HCT116 (cell line): ENCODE measurements at regions not wholly inside any gene's neighbourhood (a gene's known extent, or its start where the extent isn't known, plus 50 kb on each side); places are given as distances from the start of the nearest gene placed in this dataset.
A peak's percentile ranks its signal among the peaks of the same experiment; 100 is the strongest.

Experiments used
- ATAC-seq: fragments of 200-7000 bp; cut with Tn5 transposase; 2 replicates; pipeline ENCODE4 v1.9.1; 2020; ENCODE audit warnings: mild to moderate bottlenecking, moderate library complexity
- BruUV-seq: library from RNA; stranded (reverse); fragments of 400-500 nt; replicated peaks from 2 replicates; lab custom pipeline; 2021; lab: Mats Ljungman, UMichigan
- CTCF ChIA-PET: fragments of 300-600 bp; sonication (Branson Sonifier 250); formaldehyde crosslinking; loops from one replicate; lab custom pipeline; 2021; ENCODE audit warnings: antibody characterized with exemption; lab: Charles Lee
- POLR2A ChIA-PET: fragments of 300-600, 350-600 bp; sonication (Branson Sonifier 250); formaldehyde crosslinking; loops from one replicate; lab custom pipeline; 2021; ENCODE audit warnings: antibody characterized with exemption; lab: Charles Lee
- RAD21 ChIA-PET, 2 experiments: fragments of 300-600 bp; sonication (Branson Sonifier 250); formaldehyde crosslinking; loops; one replicate each; lab custom pipeline; 2023; ENCODE audit warnings: low total read pairs in 2 of 2; ENCODE audit not compliant: uncharacterized antibody in 2 of 2, unreplicated experiment in 2 of 2, low non-redundant PET in 1 of 2; lab: Charles Lee
- DNase-seq: peaks from one replicate; pipeline ENCODE4 v3.0.0-alpha.2; 2010; ENCODE audit warnings: low read depth, low spot score
- H2AFZ ChIP-seq: fragments of 200-600 bp; shearing (Covaris generic), sonication (generic); 2 replicates; pipeline ENCODE4 v1.6.1; 2017; ENCODE audit warnings: low read depth, mixed run types, mixed read lengths, antibody characterized with exemption, low read length; ENCODE audit not compliant: poor library complexity, severe bottlenecking
- H3K27ac ChIP-seq: 2 replicates; pipeline ENCODE4 v1.5.1; 2012; ENCODE audit warnings: low read depth, low read length
- H3K27me3 ChIP-seq: fragments of 200-600 bp; sonication (generic); 2 replicates; pipeline ENCODE4 v1.6.1; 2016; ENCODE audit warnings: mixed run types, low read length, mixed read lengths; ENCODE audit not compliant: insufficient read depth
- H3K36me3 ChIP-seq, 2 experiments: fragments of 200-500 bp in 1 of 2; fragments of 200-600 bp in 1 of 2; sonication (Bioruptor generic) in 1 of 2; sonication (generic) in 1 of 2; 2 replicates each; pipeline versions ENCODE4 v1.5.1 to v1.6.1; 2014 to 2016; ENCODE audit warnings: low read length in 2 of 2, inconsistent platforms in 1 of 2, mixed read lengths in 1 of 2, mixed run types in 1 of 2; ENCODE audit not compliant: insufficient read depth in 2 of 2, control insufficient read depth in 1 of 2
- H3K4me1 ChIP-seq, 2 experiments: fragments of 200-600 bp in 1 of 2; sonication (generic) in 1 of 2; 2 replicates each; pipeline versions ENCODE4 v1.5.1 to v1.6.1; 2012 to 2017; ENCODE audit warnings: low read length in 2 of 2, inconsistent platforms in 1 of 2, mild to moderate bottlenecking in 1 of 2, mixed read lengths in 1 of 2, mixed run types in 1 of 2, moderate library complexity in 1 of 2; ENCODE audit not compliant: insufficient read depth in 2 of 2, control insufficient read depth in 1 of 2
- H3K4me2 ChIP-seq: fragments of 200-600 bp; sonication (generic); 2 replicates; pipeline ENCODE4 v1.6.1; 2017; ENCODE audit warnings: mixed run types, low read length, mixed read lengths
- H3K4me3 ChIP-seq, 2 experiments: fragments of 200-600 bp in 1 of 2; sonication (generic) in 1 of 2; replicated peaks in 1 of 2; 2 replicates each; pipeline ENCODE4 v1.5.1; 2011 to 2016; ENCODE audit warnings: low read length in 2 of 2, control low read depth in 1 of 2, low read depth in 1 of 2, mild to moderate bottlenecking in 1 of 2, mixed read lengths in 1 of 2, mixed run types in 1 of 2
- H3K79me2 ChIP-seq: fragments of 200-600 bp; sonication (generic); 2 replicates; pipeline ENCODE4 v1.6.1; 2017; ENCODE audit warnings: mild to moderate bottlenecking, mixed run types, low read length, moderate library complexity, mixed read lengths; ENCODE audit not compliant: insufficient read depth
- H3K9ac ChIP-seq: fragments of 200-600 bp; sonication (generic); 2 replicates; pipeline ENCODE4 v1.6.1; 2016; ENCODE audit warnings: low read length, mixed read lengths
- H3K9me2 ChIP-seq: fragments of 200-600 bp; sonication (generic), shearing (Covaris generic); 2 replicates; pipeline ENCODE4 v1.6.1; 2017; ENCODE audit warnings: mixed run types, mild to moderate bottlenecking, moderate library complexity; ENCODE audit not compliant: insufficient read depth
- H3K9me3 ChIP-seq, 2 experiments: fragments of 200-500 bp in 1 of 2; fragments of 200-600 bp in 1 of 2; sonication (Bioruptor generic) in 1 of 2; sonication (generic) in 1 of 2; 2 replicates each; pipeline ENCODE4 v1.6.1; 2014 to 2017; ENCODE audit warnings: low read length in 2 of 2, mixed read lengths in 2 of 2, inconsistent platforms in 1 of 2, low read depth in 1 of 2, mild to moderate bottlenecking in 1 of 2, mixed run types in 1 of 2, moderate library complexity in 1 of 2; ENCODE audit not compliant: control insufficient read depth in 1 of 2, insufficient read depth in 1 of 2
- H4K20me1 ChIP-seq: fragments of 200-600 bp; sonication (generic), shearing (Covaris generic); 2 replicates; pipeline ENCODE4 v1.6.1; 2017; ENCODE audit warnings: mixed run types, mild to moderate bottlenecking, moderate library complexity; ENCODE audit not compliant: insufficient read depth
- FOSL1 ChIP-seq: IDR thresholded peaks from 2 replicates; pipeline ENCODE4 v1.6.1; 2012; ENCODE audit warnings: low read depth
- JUND ChIP-seq: IDR thresholded peaks from 2 replicates; pipeline ENCODE4 v1.6.1; 2012
- POLR2A ChIP-seq: IDR thresholded peaks from 2 replicates; pipeline ENCODE4 v1.7.0; 2011; ENCODE audit warnings: borderline replicate concordance; ENCODE audit not compliant: insufficient read depth, insufficient read length; ENCODE audit errors: extremely low read depth
- RAD21 ChIP-seq: IDR thresholded peaks from 2 replicates; pipeline ENCODE4 v1.6.1; 2012; ENCODE audit warnings: low read depth, mild to moderate bottlenecking
- SP1 ChIP-seq: IDR thresholded peaks from 2 replicates; pipeline ENCODE4 v1.6.1; 2012; ENCODE audit warnings: low read depth
- TCF7L2 ChIP-seq: IDR thresholded peaks from 2 replicates; pipeline ENCODE4 v1.7.0; 2011; ENCODE audit warnings: borderline replicate concordance, inconsistent platforms; ENCODE audit not compliant: insufficient read depth, insufficient read length; ENCODE audit errors: extremely low read depth
- ZFX ChIP-seq: fragments of 450-650 bp; IDR thresholded peaks from 2 replicates; pipeline ENCODE4 v1.6.1; 2017
- ZNF274 ChIP-seq: fragments of 200-500 bp; sonication (Bioruptor generic); IDR thresholded peaks from 2 replicates; pipeline ENCODE4 v1.6.1; 2014; ENCODE audit warnings: mild to moderate bottlenecking, low read depth, low read length, inconsistent platforms
- intact Hi-C: fragments of 100-400 bp; cut with micrococcal nuclease; formaldehyde crosslinking; loops from 2 replicates; pipeline ENCODE4 v1.10.0; 2022
- TF ChIP-seq, protein P1 (sequence below): IDR thresholded peaks from 2 replicates; pipeline ENCODE4 v1.6.1; 2011; ENCODE audit warnings: mild to moderate bottlenecking, low read length, moderate library complexity; ENCODE audit not compliant: insufficient replicate concordance; ENCODE audit errors: extremely low read depth
- TF ChIP-seq, protein P2 (sequence below): IDR thresholded peaks from 2 replicates; pipeline ENCODE4 v1.6.1; 2012
- TF ChIP-seq, protein P3 (sequence below), 3 experiments: fragments of 200-600 bp in 1 of 3; sonication (generic) in 1 of 3; IDR thresholded peaks in 2 of 3; conservative IDR thresholded peaks in 1 of 3; 2 replicates each; pipeline ENCODE4 v1.5.1; 2012 to 2017; ENCODE audit warnings: low read depth in 2 of 3, low read length in 2 of 3, antibody characterized with exemption in 1 of 3, borderline replicate concordance in 1 of 3, control low read depth in 1 of 3, mild to moderate bottlenecking in 1 of 3, mixed read lengths in 1 of 3, mixed run types in 1 of 3, moderate library complexity in 1 of 3; ENCODE audit not compliant: insufficient read depth in 1 of 3

DNA sequence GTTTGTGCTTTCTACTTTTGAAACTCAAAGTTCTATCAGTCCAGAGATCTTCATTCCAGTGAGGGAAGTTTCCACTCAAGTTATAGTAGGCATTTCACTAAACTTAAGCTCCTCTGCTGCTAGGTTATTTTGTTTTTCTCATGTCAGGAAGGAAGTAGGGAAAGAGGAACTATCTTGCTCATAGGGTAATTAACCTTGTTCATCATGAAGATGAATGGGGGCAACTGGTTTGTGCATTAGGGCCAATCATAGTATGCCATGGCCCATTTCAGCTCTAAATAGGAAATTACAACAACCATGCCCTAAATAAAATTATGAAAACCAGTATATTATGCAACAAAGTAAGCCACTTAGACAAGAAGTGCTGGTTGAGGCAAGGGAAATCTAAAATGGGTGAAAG lies 804.7 kb upstream of the NDST4 start:
- Histone ChIP-seq H3K9ac (no peak overlapping the region), H3K27me3 (no peaks in the 10 kb centered on the region), H3K4me3 (no peak overlapping the region), H3K9me3 (no peaks in the 10 kb centered on the region), H3K4me2 (no peak overlapping the region), H3K27ac (no peak overlapping the region), H2AFZ (no peak overlapping the region), H3K36me3 (no peaks in the 10 kb centered on the region), H3K79me2 (no peaks in the 10 kb centered on the region), H3K4me1 (no peaks in the 10 kb centered on the region), H3K9me2 (no peaks in the 10 kb centered on the region), H4K20me1 (no peaks in the 10 kb centered on the region)
- ChIA-PET RAD21 (no interaction called here), CTCF (no interaction called here), POLR2A (no interaction called here)
- DNase-seq, result no peak
- ATAC-seq, result no peak
- TF ChIP-seq, protein P1, sequence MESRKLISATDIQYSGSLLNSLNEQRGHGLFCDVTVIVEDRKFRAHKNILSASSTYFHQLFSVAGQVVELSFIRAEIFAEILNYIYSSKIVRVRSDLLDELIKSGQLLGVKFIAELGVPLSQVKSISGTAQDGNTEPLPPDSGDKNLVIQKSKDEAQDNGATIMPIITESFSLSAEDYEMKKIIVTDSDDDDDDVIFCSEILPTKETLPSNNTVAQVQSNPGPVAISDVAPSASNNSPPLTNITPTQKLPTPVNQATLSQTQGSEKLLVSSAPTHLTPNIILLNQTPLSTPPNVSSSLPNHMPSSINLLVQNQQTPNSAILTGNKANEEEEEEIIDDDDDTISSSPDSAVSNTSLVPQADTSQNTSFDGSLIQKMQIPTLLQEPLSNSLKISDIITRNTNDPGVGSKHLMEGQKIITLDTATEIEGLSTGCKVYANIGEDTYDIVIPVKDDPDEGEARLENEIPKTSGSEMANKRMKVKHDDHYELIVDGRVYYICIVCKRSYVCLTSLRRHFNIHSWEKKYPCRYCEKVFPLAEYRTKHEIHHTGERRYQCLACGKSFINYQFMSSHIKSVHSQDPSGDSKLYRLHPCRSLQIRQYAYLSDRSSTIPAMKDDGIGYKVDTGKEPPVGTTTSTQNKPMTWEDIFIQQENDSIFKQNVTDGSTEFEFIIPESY, result no peak
- TF ChIP-seq, protein P2, sequence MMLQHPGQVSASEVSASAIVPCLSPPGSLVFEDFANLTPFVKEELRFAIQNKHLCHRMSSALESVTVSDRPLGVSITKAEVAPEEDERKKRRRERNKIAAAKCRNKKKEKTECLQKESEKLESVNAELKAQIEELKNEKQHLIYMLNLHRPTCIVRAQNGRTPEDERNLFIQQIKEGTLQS, result no peak
- TF ChIP-seq SP1 (no peak), TCF7L2 (no peak), JUND (no peak), ZFX (no peak), POLR2A (no peak), ZNF274 (no peak)
- BruUV-seq, result no TSS peak
- intact Hi-C loops, result no loop called here

DNA sequence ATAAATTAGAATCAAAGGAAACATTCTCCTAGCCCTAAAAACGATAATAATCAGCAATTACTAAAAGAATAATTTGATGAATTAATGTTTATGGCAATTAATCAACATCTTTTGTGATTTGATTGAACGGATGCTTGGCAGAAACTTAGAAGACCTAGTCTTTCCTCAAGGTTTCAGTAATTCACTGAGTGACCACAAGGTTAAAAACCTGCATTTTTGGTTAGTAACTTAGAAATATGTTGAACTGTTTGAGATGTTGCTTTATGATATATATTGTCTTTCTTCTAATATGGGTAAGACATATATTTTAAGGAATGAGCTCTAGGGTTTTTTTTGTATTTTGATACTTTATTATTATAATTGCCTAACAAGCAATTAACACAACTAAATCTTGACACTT lies 793.0 kb upstream of the NDST4 start:
- ChIA-PET CTCF (no interaction called here), POLR2A (no interaction called here)
- H3K36me3 ChIP-seq, result no peaks in the 10 kb centered on the region

More for the DNA sequence above, 793.0 kb upstream of the NDST4 start:
- H3K79me2 ChIP-seq, result no peaks in the 10 kb centered on the region
- no peaks in the 10 kb centered on the region for H4K20me1 ChIP-seq
- no peaks in the 10 kb centered on the region for H3K4me1 ChIP-seq
- no peaks in the 10 kb centered on the region for H3K9me2 ChIP-seq
- no peak overlapping the region for H3K27ac ChIP-seq
- BruUV-seq, result no TSS peak
- ATAC-seq, result no peak
- no peak for TF ChIP-seq POLR2A
- TF ChIP-seq, protein P3, sequence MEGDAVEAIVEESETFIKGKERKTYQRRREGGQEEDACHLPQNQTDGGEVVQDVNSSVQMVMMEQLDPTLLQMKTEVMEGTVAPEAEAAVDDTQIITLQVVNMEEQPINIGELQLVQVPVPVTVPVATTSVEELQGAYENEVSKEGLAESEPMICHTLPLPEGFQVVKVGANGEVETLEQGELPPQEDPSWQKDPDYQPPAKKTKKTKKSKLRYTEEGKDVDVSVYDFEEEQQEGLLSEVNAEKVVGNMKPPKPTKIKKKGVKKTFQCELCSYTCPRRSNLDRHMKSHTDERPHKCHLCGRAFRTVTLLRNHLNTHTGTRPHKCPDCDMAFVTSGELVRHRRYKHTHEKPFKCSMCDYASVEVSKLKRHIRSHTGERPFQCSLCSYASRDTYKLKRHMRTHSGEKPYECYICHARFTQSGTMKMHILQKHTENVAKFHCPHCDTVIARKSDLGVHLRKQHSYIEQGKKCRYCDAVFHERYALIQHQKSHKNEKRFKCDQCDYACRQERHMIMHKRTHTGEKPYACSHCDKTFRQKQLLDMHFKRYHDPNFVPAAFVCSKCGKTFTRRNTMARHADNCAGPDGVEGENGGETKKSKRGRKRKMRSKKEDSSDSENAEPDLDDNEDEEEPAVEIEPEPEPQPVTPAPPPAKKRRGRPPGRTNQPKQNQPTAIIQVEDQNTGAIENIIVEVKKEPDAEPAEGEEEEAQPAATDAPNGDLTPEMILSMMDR (IDR thresholded peaks at IDR 0.05 in 2 of 3, conservative IDR thresholded peaks at IDR 0.05 in 1 of 3; ENCODE audit: borderline replicate concordance in 1 of 3, insufficient read depth in 1 of 3, low read depth in 2 of 3, low read length in 2 of 3), result peak in 1 of 3 experiments; percentile 35; a peak in 2 of 6 replicates
- no peak for TF ChIP-seq FOSL1
- no peak for TF ChIP-seq RAD21
- TF ChIP-seq ZFX, result no peak
- TF ChIP-seq, all 23 proteins: peak for 1
- DNase-seq, result no peak
- no peak overlapping the region for H3K9ac ChIP-seq
- RAD21 ChIA-PET, result no interaction called here
- intact Hi-C loops, result no loop called here
- no peak overlapping the region for H3K4me2 ChIP-seq
- no peaks in the 10 kb centered on the region for H3K27me3 ChIP-seq
- no peaks in the 10 kb centered on the region for H3K9me3 ChIP-seq
- H3K4me3 ChIP-seq, result no peak overlapping the region
- H2AFZ ChIP-seq, result no peak overlapping the region
